Heart left ventricle (tissue), 13 donors: ENCODE measurements at regions not wholly inside any gene's neighbourhood (a gene's known extent, or its start where the extent isn't known, plus 50 kb on each side); places are given as distances from the start of the nearest gene placed in this dataset.

Experiments
- POLR2A ChIP-seq, 2 donors: fragments of 450-650 bp; IDR thresholded peaks; one replicate each; pipeline ENCODE4 v1.6.1; 2017; ENCODE audit warnings: antibody characterized with exemption in 2 of 2, mild to moderate bottlenecking in 2 of 2, moderate library complexity in 2 of 2
- TF ChIP-seq, protein P1 (sequence below), 12 donors: fragments of 200-600 bp; sonication (generic) in 4 of 12; IDR thresholded peaks; one replicate each; pipeline versions ENCODE4 v1.5.0 to v1.8.0; 2018 to 2022; ENCODE audit warnings: antibody characterized with exemption in 12 of 12, mild to moderate bottlenecking in 5 of 12
- donor health status: ischemic (EF 13 %, LVEDD 7.1; RV severe dilation, severe dysfunction).
- donor health status: DM: no; HTN: yes; CAD: no.
- donor health status: DM: no; HTN: no; CAD: no.
- donor health status: ischemic (EF 25% LVEDD 6.9; RV normal size, moderate dysfunction).
- donor health status: ischemic (EF 25% LVEDD 5.7; RV mildly dilated, moderate dysfunction).
- donor health status: ischemic (EF 35%, LVEDD 5.7; RV mildly dilated, moderate dysfunction).
- donor health status: nonischemic (EF 11% LVEDD 7.7; RV severe dilation, severe dysfunction).
- donor health status: DM: yes; HTN: yes; CAD: no.
- donor health status: PGD.
- donor health status: ischemic (EF 29% LVEDD 5.4; RV normal size, mild dysfunction).
- donor health status: nonischemic (EF 23%, LVEDD 6.1; RV moderate dilation, normal function).

DNA sequence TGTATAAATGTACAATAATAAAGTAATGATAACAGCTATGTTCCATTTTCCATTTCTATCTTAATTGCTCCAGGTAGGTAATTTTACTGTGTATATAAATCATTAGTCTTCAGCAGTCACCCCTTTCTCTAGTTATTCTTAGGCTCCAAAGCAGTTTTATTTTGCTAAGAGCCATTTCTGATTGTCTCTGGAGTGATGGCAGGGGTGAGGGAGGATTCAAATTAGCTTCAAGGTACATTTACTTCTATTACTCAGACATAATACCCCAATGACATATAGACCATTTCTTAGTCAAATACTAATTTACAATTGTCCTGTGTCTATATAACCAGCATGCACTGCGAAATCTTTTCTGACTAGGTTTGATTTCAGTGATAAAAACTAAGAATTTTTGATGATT, 663.4 kb upstream of the PRMT6 start:
- TF ChIP-seq, protein P1, sequence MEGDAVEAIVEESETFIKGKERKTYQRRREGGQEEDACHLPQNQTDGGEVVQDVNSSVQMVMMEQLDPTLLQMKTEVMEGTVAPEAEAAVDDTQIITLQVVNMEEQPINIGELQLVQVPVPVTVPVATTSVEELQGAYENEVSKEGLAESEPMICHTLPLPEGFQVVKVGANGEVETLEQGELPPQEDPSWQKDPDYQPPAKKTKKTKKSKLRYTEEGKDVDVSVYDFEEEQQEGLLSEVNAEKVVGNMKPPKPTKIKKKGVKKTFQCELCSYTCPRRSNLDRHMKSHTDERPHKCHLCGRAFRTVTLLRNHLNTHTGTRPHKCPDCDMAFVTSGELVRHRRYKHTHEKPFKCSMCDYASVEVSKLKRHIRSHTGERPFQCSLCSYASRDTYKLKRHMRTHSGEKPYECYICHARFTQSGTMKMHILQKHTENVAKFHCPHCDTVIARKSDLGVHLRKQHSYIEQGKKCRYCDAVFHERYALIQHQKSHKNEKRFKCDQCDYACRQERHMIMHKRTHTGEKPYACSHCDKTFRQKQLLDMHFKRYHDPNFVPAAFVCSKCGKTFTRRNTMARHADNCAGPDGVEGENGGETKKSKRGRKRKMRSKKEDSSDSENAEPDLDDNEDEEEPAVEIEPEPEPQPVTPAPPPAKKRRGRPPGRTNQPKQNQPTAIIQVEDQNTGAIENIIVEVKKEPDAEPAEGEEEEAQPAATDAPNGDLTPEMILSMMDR (IDR thresholded peaks at IDR 0.05): no peak
- no peak for TF ChIP-seq POLR2A (IDR thresholded peaks at IDR 0.05)
